Fibroblast of lung (primary cell): ENCODE measurements at regions not wholly inside any gene's neighbourhood (a gene's known extent, or its start where the extent isn't known, plus 50 kb on each side); places are given as distances from the start of the nearest gene placed in this dataset.

Experiments used
- DNase-seq, 2 donors: peaks; one replicate each; pipeline versions ENCODE4 v3.0.0 to v3.0.0-alpha.2; 2010; ENCODE audit warnings: low read depth in 2 of 2
- H2AFZ ChIP-seq: 2 replicates; pipeline ENCODE4 v1.5.1; 2012; ENCODE audit warnings: low read length, control low read depth, inconsistent platforms
- H3K27ac ChIP-seq: 2 replicates; pipeline ENCODE4 v1.5.1; 2011; ENCODE audit warnings: low read length, control low read depth; ENCODE audit not compliant: insufficient read depth
- H3K27me3 ChIP-seq: 2 replicates; pipeline ENCODE4 v1.5.1; 2011; ENCODE audit warnings: mild to moderate bottlenecking, low read length; ENCODE audit not compliant: control insufficient read depth, insufficient read depth
- H3K36me3 ChIP-seq: 2 replicates; pipeline ENCODE4 v1.5.1; 2011; ENCODE audit warnings: low read length; ENCODE audit not compliant: control insufficient read depth, insufficient read depth
- H3K4me1 ChIP-seq: 2 replicates; pipeline ENCODE4 v1.5.1; 2011; ENCODE audit warnings: low read length; ENCODE audit not compliant: control insufficient read depth, insufficient read depth; ENCODE audit errors: extremely low read depth
- H3K4me2 ChIP-seq: 2 replicates; pipeline ENCODE4 v1.5.1; 2011; ENCODE audit warnings: low read length, control low read depth; ENCODE audit not compliant: insufficient read depth; ENCODE audit errors: extremely low read depth
- H3K4me3 ChIP-seq, 4 experiments: fragments of 200-600 bp in 1 of 4; sonication (generic) in 1 of 4; replicated peaks in 1 of 4; 2 replicates each; pipeline ENCODE4 v1.5.1; 2011 to 2016; ENCODE audit warnings: low read length in 4 of 4, low read depth in 3 of 4, mild to moderate bottlenecking in 3 of 4, control low read depth in 2 of 4, inconsistent platforms in 1 of 4, mixed read lengths in 1 of 4; ENCODE audit not compliant: insufficient read depth in 1 of 4; ENCODE audit errors: control extremely low read depth in 1 of 4
- H3K79me2 ChIP-seq: 2 replicates; pipeline ENCODE4 v1.5.1; 2012; ENCODE audit warnings: mild to moderate bottlenecking, low read length, inconsistent platforms; ENCODE audit not compliant: control insufficient read depth, insufficient read depth
- H3K9ac ChIP-seq: 2 replicates; pipeline ENCODE4 v1.5.1; 2011; ENCODE audit warnings: mild to moderate bottlenecking, low read length, control low read depth; ENCODE audit not compliant: insufficient read depth
- H3K9me3 ChIP-seq: 2 replicates; pipeline ENCODE4 v1.5.1; 2012; ENCODE audit warnings: low read depth, low read length; ENCODE audit not compliant: control insufficient read depth, insufficient read depth
- H4K20me1 ChIP-seq: 2 replicates; pipeline ENCODE4 v1.5.1; 2011; ENCODE audit warnings: low read length; ENCODE audit not compliant: control insufficient read depth, insufficient read depth; ENCODE audit errors: extremely low read depth
- EZH2 ChIP-seq: IDR thresholded peaks from 2 replicates; pipeline ENCODE4 v1.5.1; 2012; ENCODE audit warnings: low read length, control low read depth, mild to moderate bottlenecking; ENCODE audit errors: missing control alignments
- TF ChIP-seq, protein P1 (sequence below), 2 donors: IDR thresholded peaks in 1 of 2; conservative IDR thresholded peaks in 1 of 2; 1 replicate in 1 of 2; 2 replicates in 1 of 2; pipeline ENCODE4 v1.5.1; 2011 to 2012; ENCODE audit warnings: low read length in 2 of 2, control low read depth in 1 of 2, inconsistent platforms in 1 of 2, low read depth in 1 of 2, mild to moderate bottlenecking in 1 of 2

DNA sequence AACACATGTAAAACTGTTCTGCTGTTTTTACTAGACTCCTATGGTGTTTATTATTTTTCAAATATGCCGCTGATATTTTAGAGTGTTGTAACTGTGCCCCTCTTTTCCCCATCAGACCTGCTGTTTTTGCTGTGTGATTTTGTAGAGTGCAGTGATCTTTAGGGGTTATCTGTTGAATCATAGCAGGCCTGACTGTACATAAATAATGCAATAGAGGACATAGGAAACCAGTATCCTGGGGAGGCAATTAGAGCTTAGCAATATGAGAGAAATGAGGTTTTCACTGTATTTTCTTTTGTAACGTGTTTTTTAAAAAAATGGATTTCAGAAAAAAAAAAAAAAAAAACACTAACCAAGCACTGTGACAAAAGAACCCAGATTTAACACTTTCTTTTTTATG is 662.2 kb downstream of the TOX3 start:
- DNase-seq, result no peak
- H3K4me2 ChIP-seq, result no peak overlapping the region
- H2AFZ ChIP-seq, result no peak overlapping the region
- H3K27ac ChIP-seq, result no peak overlapping the region
- TF ChIP-seq, protein P1, sequence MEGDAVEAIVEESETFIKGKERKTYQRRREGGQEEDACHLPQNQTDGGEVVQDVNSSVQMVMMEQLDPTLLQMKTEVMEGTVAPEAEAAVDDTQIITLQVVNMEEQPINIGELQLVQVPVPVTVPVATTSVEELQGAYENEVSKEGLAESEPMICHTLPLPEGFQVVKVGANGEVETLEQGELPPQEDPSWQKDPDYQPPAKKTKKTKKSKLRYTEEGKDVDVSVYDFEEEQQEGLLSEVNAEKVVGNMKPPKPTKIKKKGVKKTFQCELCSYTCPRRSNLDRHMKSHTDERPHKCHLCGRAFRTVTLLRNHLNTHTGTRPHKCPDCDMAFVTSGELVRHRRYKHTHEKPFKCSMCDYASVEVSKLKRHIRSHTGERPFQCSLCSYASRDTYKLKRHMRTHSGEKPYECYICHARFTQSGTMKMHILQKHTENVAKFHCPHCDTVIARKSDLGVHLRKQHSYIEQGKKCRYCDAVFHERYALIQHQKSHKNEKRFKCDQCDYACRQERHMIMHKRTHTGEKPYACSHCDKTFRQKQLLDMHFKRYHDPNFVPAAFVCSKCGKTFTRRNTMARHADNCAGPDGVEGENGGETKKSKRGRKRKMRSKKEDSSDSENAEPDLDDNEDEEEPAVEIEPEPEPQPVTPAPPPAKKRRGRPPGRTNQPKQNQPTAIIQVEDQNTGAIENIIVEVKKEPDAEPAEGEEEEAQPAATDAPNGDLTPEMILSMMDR (conservative IDR thresholded peaks at IDR 0.05 in 1 of 2, IDR thresholded peaks at IDR 0.05 in 1 of 2; ENCODE audit: low read depth in 1 of 2, low read length in 2 of 2), result no peak
- TF ChIP-seq EZH2, result no peak
- H3K9ac ChIP-seq, result no peak overlapping the region
- no peaks in the 10 kb centered on the region for H3K79me2 ChIP-seq
- peaks cover 16% of the 10 kb centered on the region for H3K4me1 ChIP-seq
- no peaks in the 10 kb centered on the region for H3K36me3 ChIP-seq
- no peaks in the 10 kb centered on the region for H3K9me3 ChIP-seq
- H4K20me1 ChIP-seq, result no peaks in the 10 kb centered on the region
- no peak overlapping the region for H3K4me3 ChIP-seq
- H3K27me3 ChIP-seq, result no peaks in the 10 kb centered on the region

DNA sequence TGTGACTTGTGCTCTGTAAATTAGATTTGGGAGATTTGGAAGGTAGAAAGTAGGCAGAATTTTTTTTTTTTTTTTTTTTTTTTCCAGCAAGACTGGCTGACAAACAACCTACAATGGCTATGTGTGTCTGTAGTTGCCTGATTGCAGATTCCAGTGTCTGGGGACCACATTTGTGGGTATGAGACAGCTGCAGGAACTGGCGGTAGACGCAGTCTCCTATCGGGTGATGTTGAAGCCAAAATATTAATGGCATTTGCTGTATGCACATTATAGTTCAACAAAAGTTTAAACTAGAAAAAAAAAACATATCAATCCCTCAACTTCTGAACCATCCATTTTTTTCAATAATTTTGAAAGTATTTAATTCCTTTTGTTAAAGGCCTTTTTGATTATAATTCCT is 665.2 kb downstream of the TOX3 start:
- H3K9me3 ChIP-seq, result no peaks in the 10 kb centered on the region
- peak; percentile 75 to 76 for DNase-seq
- no peaks in the 10 kb centered on the region for H3K79me2 ChIP-seq
- H3K9ac ChIP-seq, result no peak overlapping the region
- no peaks in the 10 kb centered on the region for H4K20me1 ChIP-seq
- peak overlapping the region; percentile 66 for H3K27ac ChIP-seq
- peak overlapping the region; percentile 11 for H3K4me2 ChIP-seq
- H3K27me3 ChIP-seq, result no peaks in the 10 kb centered on the region
- H3K4me1 ChIP-seq, result peaks cover 25% of the 10 kb centered on the region
- no peaks in the 10 kb centered on the region for H3K36me3 ChIP-seq
- no peak overlapping the region for H3K4me3 ChIP-seq
- TF ChIP-seq EZH2, result no peak
- TF ChIP-seq, protein P1 (conservative IDR thresholded peaks at IDR 0.05 in 1 of 2, IDR thresholded peaks at IDR 0.05 in 1 of 2; ENCODE audit: low read depth in 1 of 2, low read length in 2 of 2), result no peak
- no peak overlapping the region for H2AFZ ChIP-seq

DNA sequence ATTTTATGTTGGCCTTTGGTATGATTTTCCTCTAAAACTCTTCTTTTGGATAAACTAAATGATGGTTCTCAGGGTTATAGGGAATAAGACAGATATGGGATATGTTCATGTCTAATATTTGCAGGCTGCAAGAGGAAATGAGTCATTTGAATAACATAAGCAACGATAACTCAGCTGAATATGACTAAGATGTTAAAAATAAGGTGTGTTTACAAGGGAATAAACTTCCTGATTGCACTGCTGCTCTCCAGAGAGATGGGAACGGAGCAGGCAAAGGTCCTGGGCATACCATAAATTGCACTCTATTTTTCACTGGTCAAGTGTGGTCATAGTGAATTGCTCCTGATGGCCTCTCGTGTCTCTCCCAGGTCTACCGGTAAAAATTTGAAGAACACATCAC is 666.2 kb downstream of the TOX3 start:
- peak; percentile 86 to 96 for DNase-seq
- no peaks in the 10 kb centered on the region for H3K9me3 ChIP-seq
- H3K27me3 ChIP-seq, result no peaks in the 10 kb centered on the region
- no peak overlapping the region for H3K4me2 ChIP-seq
- TF ChIP-seq, protein P1 (conservative IDR thresholded peaks at IDR 0.05 in 1 of 2, IDR thresholded peaks at IDR 0.05 in 1 of 2; ENCODE audit: low read depth in 1 of 2, low read length in 2 of 2), result no peak
- no peak for TF ChIP-seq EZH2
- H3K4me3 ChIP-seq, result no peak overlapping the region
- H3K9ac ChIP-seq, result no peak overlapping the region
- no peaks in the 10 kb centered on the region for H3K36me3 ChIP-seq
- no peaks in the 10 kb centered on the region for H4K20me1 ChIP-seq
- H3K27ac ChIP-seq, result peak overlapping the region; percentile 80
- H3K79me2 ChIP-seq, result no peaks in the 10 kb centered on the region
- H2AFZ ChIP-seq, result no peak overlapping the region
- peaks cover 27% of the 10 kb centered on the region for H3K4me1 ChIP-seq
